DMS53 treated with DMSO at 0.1 percent for 48 hours (cell line): ENCODE measurements at regions not wholly inside any gene's neighbourhood (a gene's known extent, or its start where the extent isn't known, plus 50 kb on each side); places are given as distances from the start of the nearest gene placed in this dataset.

ENCODE experiments used
- DNase-seq: peaks from one replicate; lab custom pipeline; 2025; ENCODE audit not compliant: unreplicated experiment; lab: John Stamatoyannopoulos, UW

DNA sequence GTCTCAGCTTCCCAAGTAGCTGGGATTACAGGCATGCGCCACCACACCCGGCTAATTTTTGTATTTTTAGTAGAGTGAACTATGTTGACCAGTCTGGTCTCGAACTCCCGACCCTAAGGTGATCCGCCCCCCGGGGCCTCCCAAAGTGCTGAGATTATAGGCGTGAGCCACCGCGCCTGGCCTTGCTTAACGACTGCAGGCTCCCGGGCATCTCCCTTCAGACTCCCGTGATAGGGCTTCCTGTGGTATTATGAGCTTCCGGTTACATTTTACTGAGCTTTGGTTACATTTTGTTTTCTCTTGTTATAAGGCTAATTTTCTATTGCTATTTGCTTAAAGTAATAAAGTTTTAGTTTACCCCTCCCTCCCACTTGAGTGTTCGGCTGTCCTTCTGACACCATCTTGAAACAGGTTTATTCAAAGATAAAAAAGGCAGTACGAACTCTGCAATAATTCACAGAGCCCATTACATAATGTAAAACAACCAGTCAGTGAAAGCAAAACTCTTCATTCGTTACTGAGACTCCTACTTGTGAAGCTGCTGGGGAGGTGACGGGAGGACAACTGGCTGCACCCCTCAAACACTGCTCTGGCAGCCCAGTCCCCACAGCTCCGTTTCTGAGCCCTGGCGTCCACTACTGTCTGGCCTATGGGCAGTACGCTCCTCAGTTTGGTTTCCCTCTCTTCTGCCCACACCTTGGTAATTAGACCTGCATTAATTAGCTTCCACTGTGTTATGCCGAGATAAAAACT is 795.7 kb upstream of the SLIT2 start:
- DNase-seq = no peak

DNA sequence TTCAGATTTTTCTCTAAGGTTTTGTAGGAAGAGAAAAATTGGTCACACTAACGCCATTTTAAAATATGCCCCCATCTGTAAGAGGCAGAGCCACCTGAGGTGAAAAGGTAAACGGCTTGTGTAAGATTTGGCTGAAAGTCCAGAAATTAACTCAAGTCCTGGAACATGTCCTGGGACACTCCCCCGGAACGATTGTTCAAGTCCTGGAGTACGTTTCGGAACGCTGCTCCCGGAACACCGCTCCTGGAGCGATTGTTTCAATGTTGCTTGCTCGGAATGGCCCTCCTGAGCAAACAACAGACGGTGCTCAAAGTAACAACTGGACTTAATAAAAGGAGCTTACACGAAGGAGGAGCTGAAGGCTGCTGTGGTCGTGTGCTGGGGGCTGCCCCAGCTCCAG is 796.5 kb upstream of the SLIT2 start:
- DNase-seq = no peak

DNA sequence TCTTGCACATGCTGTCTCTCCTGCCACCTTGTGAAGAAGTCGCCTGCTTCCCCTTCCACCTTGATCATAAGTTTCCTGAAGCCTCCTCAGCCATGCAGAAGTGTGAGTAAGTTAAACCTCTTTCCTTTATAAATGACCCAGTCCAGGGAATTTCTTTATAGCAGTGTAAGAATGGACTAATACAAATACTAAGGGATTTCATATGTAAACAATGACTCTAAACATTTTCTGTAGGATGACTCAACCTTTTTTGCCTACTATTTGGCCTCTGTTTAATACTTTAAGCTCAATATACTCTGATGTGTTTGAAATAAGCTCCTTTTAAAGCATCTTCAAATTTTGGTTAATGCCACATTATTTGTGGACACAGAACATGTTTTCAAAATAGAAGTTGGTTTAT is 813.5 kb upstream of the SLIT2 start:
- DNase-seq = peak; percentile 15

DNA sequence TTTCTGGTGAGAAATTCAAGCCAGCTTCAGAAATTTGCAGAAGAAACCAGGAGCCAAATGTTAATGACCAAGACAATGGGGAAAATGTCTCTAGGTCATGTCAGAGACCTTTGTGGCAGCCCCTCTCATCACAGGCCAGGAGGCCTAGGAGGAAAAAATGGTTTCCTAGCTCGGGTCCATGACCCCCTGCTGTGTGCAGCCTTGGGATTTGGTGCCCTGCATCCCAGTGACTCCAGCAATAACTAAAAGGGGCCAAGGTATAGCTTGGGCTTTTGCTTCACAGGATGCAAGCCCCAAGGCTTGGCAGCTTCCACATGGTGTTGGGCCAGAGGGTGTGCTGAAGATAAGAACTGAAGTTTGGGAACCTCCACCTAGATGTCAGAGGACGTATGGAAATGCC is 814.7 kb upstream of the SLIT2 start:
- DNase-seq = no peak

DNA sequence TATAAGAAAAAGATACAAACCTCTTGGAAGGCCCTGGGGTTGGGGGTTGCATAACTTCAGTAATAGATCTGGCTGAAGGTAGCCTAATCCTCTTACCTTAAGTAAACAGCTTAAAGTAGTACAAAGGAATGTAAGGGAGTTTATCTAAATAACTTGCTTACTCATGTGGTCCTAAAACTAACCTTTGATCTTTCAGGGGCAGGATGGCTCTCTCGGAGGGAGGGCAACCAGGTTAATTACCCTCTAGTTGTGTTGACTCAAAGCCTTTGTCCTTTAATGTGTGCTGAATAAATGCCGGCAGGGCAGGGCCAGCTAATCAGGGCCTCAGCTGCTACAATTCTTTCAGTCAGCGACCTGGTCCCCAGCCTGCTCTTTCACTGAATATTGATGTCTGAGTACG is 822.0 kb upstream of the SLIT2 start:
- DNase-seq = no peak

DNA sequence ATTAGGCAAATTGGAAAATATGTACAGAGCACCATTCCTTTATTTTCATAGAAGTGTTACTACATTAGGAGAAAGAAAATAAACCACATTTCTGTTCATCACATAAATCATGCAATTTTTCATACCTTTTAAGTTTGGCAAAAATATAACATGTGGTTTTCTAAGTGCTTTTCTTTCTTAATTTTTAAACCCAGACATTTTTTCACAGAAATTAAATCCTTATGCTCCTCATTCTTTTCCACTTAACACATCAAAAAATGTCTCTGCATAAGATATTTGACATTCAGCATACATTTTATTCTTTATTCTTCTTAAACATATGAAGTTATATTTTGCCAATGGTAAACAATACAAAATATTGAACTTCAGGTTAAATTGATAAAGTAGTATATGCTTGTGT is 826.6 kb upstream of the SLIT2 start:
- DNase-seq = no peak

DNA sequence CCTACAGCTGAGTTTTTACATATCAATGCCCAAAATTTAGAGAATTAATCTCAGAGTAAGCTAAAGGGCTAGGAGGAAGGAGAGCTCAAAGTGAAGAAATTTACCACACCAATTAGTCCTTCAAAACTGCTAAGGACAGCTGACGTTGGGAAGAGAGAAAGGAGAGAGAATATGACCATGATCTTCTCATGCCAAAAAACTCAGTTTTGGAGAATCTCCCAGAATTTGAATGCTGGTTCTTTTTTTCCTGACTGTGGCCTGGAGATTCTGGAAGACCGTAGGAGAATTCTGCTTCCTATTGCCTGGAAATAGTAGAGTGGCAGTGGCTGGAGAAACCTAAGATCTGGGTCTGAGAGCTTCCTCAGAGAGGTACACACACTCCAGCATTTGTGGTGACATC is 834.4 kb upstream of the SLIT2 start:
- no peak for DNase-seq

DNA sequence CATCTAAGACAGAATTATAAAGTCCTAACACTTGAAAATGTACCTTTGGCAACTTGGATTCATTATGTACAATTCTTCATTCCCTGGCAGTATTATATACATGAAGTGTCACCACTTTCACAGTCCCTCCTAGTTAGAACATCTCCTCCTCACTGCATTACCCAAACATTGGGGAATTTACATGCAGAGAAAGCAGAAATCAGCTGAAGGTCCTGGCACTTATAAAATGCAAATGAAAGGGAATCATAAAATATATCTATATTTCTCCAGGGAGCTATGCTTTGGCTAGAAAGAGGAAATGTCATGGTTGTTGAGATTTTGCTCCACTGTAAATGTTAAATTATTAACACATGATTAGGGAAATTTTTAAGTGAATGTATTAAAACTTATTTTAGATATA is 835.6 kb upstream of the SLIT2 start:
- DNase-seq = no peak

DNA sequence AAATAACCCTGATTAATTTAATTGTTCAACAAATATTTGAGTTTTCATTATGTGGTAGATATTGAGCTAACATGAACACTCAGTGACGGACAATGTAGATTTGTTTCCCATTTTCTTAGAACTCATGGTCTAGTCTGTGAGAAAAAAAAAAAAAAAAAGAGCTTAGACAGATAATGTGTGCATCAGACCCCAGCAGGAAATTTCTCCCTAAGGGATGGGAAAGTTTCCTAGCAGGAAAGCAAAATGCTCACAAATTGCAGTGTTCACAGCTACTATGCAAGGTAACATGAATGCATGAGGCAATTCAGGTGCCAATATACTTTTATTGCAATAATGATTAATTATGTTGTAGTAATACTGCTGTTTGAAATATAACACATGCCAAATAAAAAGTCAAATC is 843.2 kb upstream of the SLIT2 start:
- DNase-seq = no peak

DNA sequence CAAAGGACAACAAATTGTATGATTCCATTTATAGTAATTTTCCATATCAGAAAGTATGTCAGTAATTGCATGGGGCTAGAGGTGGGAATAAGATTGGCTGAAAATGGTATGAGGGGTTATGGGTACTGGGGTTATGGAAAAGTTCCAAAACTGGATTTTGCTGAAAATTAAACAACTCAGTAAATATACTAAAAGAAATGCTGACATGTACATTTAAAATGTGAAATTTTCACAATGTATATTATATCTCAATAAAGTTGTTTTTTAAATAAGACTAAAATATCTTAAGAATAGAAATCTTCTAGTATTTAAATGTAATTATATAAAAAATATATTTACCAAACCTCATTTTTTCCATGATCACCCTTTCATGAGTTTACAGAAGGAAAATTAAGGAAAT is 844.9 kb upstream of the SLIT2 start:
- DNase-seq = no peak

DNA sequence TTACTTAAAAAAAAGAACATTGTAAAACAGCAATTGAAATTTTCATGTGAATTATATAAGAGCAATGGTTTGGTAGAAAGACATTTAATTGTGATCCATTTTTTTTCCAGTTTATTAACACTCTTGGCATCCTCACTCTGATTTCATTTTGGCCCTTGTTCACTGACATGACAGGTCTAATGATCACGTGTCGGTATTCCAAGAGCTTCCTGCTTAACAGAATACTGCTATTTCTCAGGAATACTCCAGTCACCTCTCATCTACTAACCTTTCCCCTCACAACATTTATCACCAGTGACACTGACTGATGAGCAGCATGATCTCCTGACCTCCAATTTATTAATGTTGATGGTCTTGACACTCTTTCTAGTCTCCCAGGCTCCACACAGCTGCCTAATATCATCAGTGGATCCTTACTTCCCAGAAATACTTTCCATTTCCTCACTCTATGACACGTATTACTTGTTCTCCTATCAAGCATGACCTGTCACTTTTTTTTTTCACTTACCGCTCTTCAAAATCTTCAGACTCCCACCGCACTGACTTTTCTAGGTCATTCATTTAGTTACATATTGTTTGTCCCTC is 847.8 kb upstream of the SLIT2 start:
- DNase-seq = no peak

DNA sequence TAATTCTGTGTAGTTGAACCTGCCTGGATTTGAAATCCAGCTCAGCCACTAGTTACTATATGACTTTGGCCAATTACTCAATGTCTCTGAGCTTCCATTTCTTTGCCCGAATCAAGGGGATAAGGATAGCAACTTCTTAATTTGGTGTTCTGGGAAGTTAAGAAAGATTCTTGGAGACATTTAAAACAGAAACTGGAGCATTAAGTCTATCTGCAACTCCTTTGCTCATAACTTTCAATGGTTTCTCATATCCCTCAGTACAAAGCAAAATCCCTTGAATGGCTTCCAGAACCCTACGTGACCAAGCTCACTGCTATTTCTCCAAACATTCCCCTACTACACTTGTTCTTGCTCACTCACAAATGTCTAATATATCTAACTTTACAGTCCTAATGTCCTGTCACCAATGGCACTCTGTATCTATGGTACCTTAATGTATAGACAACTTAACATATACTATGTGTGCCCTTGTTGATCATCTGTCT is 849.1 kb upstream of the SLIT2 start:
- no peak for DNase-seq

DNA sequence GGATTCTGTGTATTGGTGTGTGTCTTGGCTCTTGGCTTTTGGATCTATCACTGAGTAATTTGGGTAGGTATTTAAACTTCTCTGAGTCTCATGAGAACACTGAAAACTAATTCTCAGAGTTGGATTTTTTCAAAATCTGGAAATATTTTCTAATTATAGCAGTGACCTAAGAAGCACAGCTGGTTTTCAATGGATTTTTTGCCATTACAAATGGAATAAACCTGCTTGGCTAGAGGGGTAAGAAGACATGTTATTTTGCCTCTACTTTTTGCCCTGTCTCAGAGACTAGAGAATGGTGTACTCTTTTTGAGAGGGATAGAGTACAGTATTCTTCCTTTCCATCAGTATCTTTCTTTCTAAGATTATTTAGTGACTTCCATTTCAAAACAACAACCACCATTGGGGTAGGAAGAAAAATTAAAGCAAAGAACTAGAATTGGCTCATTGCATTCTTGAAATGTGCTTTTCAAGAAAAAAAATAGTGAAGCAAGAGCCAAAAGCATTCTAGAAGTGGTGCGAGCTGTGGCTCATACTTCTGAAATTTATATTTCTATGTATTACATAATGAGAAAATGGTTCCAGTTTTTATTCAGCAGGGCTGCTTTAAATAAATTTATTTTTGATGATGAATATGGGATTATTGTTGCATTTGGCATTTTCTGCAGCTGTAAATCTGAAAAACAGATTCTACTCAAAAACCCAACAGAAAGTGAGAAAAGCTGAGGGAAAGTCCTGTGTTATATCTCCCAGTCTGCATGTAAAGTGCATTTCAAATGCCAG is 850.2 kb upstream of the SLIT2 start:
- DNase-seq = no peak

DNA sequence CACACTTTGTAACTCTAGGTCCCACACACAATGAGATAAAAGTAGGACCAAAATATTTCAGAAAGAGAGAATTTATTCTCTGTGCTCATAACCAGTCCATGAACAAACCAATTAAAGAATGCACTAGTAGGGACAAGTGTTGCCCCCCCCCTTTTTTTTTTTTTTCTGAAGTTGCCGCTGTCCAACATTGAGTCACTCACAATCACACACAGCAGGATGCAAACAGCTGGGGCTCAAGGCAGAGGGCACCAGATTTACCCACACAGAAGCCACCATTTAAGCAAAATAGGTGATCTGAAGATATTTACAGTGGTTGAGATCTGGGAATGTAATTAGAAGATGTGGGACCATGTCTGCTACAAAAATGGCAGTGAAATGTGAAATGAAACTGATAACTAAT is 850.9 kb upstream of the SLIT2 start:
- no peak for DNase-seq

DNA sequence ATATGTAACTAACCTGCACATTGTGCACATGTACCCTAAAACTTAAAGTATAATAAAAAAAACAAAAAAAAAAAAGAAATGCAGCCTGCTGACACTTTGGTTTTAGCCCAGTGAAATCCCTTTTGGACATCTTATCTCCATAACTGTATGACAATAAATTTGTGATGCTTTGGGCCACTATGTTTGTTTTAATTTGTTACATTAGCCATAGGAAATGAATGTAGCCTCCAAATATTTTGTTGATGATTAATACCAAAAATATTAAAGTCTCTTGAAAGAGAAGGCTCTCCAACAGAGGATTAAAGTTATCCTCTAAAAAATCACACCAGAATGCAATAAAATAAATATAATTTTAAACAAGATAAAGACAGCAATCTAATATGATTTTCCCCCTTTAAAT is 852.7 kb upstream of the SLIT2 start:
- no peak for DNase-seq

DNA sequence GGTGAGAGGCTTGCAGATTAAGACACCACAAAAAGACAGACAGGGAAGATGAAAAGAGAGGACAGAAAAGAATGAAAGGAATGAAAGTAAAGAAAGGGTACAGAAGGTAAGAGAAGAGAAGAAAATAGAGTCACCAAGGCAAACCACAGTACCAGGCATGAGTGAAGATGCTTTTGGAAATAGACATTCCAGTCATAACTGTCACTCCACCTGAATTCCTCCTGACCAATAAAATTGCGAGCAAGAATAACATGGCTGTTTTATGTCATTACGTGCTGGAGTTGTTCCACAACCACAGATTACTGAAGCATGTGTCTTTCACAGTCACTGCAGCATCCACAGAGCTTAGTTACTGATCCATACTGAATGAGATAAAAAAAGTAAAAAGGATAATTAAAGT is 864.9 kb upstream of the SLIT2 start:
- DNase-seq = no peak

DNA sequence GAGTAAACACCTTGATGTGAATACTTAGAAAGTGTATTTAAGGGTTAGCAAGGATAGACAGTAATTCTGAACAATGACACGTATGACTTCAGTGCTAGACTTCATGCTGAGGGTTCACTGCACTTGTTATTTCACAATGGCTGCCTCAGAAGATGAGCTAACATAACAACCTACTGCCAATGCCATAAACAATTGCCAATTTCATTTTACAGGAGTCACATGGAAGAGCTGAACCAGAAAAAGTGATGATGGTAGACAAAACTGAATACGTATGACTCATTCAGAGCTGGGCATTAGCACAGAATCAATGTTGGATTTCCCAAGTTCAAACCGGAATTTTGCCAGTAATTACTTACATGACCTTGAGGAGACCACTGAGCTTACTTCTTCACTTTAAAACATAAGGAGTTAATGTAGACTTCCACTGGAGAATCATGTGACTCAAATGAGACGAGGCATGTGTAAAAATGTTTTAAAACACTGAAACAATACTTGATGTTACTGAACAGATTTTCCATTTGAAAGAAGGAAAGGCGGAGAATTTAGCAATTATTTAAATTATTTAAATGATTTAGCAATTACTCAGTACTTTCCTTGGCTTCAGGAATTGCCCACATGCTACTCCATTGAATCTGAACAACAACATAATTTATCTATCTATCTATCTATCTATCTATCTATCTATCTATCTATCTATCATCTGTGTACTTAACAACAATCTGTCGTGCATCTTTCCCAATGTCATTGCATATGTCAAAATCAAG is 868.5 kb upstream of the SLIT2 start:
- DNase-seq = no peak

DNA sequence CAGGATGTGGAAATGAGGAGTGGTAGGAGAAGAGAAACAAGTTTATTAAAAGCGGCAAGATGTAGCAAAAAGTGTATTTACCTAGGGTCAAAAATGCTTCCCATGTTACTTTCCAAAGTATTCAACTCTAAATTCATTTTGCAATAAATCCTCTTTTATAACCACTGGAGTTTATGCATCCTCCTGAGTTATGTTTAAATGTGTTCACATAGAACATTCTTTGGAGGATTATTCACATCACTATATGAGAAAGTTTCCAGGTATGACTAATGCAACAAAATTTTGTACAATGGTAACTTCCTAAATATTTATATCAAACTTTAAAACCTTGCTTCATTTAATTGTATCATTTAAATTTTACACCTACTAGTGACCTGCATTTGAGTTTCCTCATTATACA is 870.6 kb upstream of the SLIT2 start:
- DNase-seq = no peak

DNA sequence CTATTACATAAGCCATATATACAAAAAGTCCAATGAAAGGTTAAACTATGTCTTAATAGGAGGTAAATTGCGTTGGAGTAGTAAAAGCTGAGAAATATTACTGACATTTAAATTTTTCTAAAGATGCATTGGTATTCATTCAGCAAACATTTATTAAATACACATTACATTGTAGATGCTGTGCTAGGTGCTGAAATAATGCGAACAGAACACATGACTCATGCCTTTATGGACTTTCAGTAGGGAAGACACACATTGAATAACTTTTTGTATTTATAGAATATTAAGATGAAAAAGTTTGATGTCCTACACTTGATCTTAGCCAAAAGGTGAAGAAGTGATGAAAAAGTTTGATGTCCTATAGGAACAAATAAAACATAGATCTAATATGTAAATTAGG is 871.1 kb upstream of the SLIT2 start:
- DNase-seq = no peak

DNA sequence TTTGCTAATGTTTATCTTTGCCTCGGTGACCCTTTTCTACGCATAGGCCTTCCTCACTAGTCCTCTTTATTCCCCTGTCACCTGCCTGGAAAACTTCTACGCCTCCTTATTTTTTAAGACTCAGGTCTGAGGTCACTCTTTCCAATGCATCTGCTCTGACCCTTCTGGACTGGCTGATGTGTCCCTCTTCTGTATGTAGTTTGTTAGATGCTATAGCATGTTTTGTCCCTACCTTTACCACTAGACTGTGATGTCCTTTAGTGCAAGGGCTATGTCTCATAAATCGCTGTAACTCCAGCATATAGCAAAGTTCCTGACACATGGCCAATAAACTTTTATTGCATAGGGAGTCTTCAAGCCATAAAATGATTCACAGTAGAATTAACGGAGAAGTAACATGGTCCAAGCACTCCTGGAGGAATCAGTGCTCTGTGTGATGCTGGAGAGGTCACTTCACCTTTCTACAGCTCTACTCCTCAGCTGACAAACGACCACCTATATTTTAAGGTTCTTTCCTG is 872.5 kb upstream of the SLIT2 start:
- DNase-seq = no peak

DNA sequence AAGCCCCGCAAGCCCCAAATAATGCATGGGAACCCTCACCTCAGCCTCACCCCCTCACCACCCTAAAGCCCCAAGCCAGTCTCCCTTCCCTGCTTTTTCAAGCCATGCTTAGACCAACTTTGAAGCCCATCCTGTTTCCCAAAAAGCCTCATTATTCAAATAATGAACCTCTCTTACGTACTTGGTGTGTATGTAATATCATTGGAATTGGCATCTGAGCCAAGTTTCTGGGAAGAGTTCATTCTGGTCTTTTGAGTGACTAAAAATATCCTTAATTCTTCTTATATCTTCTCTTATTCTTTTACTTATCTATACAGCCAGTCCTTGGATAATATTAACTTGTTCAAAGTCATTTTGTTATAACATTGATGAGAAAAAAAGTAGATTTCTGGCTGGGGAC is 875.8 kb upstream of the SLIT2 start:
- DNase-seq = no peak
